GM19351 (cell line): ENCODE measurements at regions not wholly inside any gene's neighbourhood (a gene's known extent, or its start where the extent isn't known, plus 50 kb on each side); places are given as distances from the start of the nearest gene placed in this dataset.
"Not testable (repeated sequence)": the region's sequence is repeated elsewhere in the genome, so short reads cannot be mapped to it uniquely, and the experiment has no call there.

Experiments
- ATAC-seq: cut with Tn5 transposase; IDR thresholded peaks from one replicate; pipeline ENCODE4 v1.9.1; 2021; ENCODE audit warnings: mild to moderate bottlenecking, moderate library complexity; ENCODE audit not compliant: unreplicated experiment

DNA sequence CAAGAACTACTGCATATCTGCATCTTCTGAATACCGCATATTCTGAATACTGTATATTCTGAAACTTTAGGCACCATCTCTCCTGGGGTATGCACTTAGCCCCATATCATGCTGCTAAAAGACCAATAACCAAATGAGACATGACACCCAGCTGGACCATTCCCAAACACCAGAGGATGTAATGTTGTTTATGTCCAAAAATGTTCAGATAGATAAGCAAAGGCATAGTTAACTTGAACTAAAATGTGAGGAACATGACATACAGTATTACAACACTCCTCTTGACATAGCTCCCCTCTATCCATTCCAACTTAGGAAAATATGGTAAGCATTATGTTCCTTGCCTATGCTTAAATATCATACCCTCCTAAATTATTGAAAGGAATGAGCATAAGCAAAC lies 127.3 kb downstream of the TENT5A start:
- ATAC-seq, result no peak

DNA sequence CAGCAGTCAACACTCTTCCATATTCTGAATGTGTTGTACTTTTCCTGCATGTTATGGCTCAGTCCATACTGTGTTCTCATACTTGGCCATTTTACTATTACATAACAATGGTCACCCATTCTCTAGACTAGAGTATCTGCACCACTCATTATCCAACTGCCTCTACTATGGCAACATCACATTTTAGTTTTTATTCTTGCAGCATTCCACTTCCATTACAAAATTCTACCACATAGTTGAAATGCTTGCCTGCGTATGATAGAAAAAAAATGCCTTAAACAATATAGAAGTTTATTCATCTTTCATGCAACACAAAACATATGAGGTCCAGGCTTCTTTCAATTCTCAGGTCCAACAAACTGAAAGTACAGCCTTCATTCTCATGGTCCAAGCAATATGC lies 128.0 kb downstream of the TENT5A start:
- no peak for ATAC-seq

GRCh38 chr6:81623106-81623759 lies 129.2 kb downstream of the TENT5A start:
- ATAC-seq, result no peak

DNA sequence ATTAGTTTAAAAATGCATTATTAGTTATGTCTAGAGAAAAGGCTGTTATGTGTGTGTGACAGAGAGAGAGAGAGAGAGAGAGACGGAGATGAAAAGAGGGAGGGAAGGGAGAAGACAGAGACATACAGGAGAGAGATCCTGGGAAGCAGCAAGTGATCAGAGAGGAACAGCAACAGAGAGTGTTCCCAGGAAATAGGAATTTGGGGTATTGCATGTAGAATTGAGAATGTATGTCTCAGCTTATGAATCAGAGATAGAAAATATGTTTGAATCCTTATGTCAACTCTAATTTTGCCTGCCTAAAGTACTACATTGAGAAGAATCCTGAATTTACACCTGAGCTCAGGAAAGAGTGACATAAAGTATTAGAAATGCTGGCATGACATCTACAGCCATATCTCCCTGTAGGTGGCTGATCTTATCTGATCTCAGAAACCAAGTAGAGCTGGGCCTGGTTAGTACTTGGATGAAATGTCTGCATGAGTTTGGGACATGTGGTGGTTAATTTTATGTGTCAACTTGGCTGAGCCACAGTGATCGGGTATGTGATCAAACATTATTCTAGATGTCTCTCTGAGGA lies 130.6 kb downstream of the TENT5A start:
- ATAC-seq, result no peak

DNA sequence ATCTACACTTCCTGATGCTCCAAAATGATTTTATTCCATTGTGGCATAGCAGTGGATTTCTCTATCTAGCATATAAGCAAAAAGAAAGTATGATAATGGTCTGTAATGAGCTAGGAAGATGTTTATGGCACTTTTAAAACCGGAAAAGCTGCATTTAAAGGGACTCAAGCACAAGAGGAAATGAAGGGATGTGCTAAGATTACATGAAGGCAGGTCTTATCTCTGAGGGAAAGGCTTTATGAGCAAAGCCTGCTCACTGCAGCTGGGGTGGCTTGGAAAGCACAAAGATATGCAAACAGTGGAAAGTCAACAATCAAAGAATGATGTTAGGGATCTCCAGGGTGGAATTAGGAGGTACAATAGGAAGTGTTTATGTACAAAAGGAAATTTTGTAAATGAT lies 138.2 kb downstream of the TENT5A start:
- ATAC-seq, result no peak

- ATAC-seq, result no peak
Measured at GRCh38 chr6:81613606-81614005, 138.9 kb downstream of the TENT5A start.

GRCh38 chr6:81612136-81612535 lies 140.3 kb downstream of the TENT5A start:
- ATAC-seq, result no peak

- no peak for ATAC-seq
Measured at GRCh38 chr6:81609736-81610135, 142.7 kb downstream of the TENT5A start.

DNA sequence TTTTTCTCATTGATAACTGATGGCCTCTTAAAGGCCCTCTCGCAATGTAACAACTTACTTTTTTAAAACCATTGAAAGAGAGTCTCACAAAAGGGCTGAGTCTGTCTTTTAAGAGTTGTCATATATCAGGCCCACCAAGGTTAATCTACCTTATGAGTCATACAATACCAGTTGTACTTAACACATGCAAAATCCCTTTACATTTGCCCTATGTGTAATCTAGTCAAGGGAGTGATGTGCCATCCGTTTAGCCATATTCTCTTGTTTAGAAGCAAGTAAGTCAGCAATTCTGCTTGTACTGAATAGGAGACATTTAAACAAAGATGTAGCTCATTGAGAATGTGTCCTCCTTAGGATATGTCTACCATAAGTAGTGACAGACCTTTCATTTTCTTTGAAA lies 143.7 kb downstream of the TENT5A start:
- ATAC-seq, result no peak

DNA sequence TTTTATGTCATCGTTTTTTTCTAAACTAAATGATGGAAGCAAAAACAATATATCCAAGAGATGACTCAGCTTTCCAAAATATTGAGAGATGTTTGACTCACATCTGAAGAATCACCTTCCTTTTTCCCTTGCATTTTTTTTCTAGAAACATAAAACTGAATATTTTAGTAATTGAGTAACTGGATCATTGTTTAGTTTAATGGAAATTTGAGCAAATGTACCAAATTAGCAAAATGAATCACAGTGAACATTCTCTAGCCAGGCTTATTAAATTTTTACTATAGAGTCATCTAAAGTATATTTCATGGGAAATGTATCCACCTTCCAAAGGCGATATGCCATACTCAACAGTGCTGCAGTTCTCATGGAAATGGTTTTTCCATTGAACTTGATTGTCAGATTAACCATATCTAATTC lies 145.5 kb downstream of the TENT5A start:
- ATAC-seq, result no peak

- ATAC-seq, result no peak
Measured at GRCh38 chr6:81605526-81605925, 147.0 kb downstream of the TENT5A start.

DNA sequence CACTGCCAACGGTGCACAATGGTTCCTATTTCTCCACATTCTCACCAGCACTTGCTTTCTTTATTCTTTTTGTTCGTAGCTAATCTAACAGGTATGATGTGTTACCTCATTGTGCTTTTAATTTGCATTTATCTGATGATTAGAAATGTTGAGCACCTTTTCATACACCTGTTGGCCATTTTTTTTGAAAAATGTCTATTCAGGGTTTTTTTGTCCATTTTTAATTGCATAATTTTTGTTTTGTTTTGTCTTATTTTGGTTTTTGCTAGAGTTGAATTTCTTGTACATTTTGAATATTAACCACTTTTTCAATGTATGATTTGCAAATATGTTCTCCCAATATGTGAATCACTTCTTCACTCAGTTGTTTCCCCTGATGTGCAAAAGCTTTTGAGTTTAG lies 150.6 kb downstream of the TENT5A start:
- ATAC-seq, result no peak

- ATAC-seq, result not testable (repeated sequence)
Measured at GRCh38 chr6:81600488-81600887, 152.0 kb downstream of the TENT5A start.

DNA sequence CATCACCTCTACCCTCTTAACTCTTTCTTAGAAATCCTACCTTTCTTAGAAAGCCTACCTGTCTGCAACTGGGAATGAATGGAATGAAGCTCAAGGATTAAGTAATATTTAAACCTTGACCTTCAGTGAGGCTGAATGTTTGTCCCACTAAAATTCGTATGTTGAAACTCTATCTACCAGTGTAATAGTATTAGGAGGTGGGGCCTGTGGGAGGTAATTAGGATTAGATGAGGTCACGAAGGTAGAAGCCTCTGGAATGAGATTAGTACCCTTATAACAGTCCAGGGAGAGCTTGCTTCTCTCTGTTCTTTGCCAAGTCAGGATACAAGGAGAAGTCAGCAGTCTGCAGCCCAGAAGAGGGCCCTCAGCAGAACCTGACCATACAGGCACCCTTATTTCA lies 158.0 kb downstream of the TENT5A start:
- no peak for ATAC-seq

- no peak for ATAC-seq
Measured at GRCh38 chr6:81590314-81590691, 162.2 kb downstream of the TENT5A start.

DNA sequence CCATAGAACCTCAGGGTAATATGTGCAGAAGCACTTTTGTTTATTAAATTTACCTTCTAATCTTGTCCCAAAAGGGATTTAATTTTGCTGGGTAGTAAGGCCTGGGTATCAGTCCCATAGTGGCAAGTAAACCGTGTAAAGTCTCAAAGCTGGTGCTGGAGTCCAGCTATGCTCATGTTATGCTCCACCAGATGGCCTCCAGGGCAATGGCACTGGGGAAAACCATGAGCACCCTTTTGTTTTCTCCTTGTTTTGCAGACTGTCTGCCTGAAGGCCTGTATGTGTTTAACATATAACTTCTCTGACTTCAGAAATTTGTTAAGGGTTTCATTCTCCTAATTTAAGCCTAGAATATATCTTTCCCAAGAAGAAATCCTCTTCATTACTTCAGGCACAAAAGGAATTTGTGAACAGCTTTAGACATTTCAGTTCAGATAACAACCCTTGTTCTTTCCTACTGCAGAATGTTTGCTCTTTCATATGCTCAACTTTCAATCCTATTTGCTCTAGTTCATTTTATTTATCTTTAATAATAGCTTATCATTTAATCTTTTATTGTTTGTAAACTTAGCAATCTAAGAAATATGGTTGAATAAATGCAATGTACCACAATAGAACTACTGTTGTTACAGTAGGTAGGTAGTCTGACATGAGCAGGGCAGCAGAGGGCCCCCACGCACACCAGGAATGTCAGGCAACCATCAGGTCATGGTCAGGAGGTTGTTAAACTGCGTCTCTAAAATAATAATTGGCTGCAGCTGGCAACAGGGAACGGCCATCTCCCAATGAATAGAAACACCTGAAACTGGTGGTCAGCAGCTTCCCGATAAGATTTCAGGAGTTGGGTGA lies 162.8 kb downstream of the TENT5A start:
- ATAC-seq, result no peak

- not testable (repeated sequence) for ATAC-seq
Measured at GRCh38 chr6:81585686-81586085, 166.8 kb downstream of the TENT5A start.

GRCh38 chr6:81584156-81584555 lies 168.3 kb downstream of the TENT5A start:
- ATAC-seq, result not testable (repeated sequence)

- no peak for ATAC-seq
Measured at GRCh38 chr6:81575442-81575841, 177.0 kb downstream of the TENT5A start.

GRCh38 chr6:81572020-81572419 lies 180.5 kb downstream of the TENT5A start:
- no peak for ATAC-seq

DNA sequence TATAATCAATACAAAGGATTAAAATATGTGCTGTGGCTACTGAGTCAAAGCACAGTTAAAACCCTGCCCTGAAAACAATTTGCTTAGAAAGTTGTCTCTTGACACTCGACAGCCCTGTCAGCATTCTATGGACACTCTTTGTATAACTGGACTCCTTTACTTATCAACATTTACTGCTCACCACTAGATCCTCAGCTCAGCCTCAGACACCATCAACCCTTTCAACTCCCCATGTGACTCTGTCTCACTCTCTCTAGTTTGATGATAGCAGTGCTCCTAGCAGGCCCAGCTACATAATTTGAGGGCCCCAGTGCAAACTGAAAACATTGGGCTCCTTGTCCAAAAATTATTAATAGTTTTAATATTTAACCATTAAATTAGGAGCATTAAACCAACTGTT lies 181.8 kb downstream of the TENT5A start:
- no peak for ATAC-seq

DNA sequence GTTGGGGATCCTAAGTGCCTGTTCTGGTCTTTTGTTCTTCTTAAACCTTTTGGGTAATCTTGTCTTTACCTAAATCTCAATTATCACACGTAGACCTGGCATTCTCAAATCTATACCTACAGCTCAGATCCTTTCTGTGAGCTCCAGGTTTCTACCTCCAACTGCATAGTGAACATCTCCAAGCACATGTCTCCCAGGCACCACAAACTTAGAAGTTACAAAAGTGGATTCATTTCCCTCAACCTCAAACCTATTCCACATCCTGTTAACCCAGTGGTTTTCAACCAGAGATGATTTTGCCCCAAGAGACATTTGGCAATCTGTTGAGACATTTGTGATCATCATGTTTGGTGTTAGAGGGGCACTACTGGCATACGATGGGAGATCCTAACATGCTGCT lies 183.5 kb downstream of the TENT5A start:
- ATAC-seq, result no peak
